ENCODE measurements at regions not wholly inside any gene's neighbourhood (a gene's known extent, or its start where the extent isn't known, plus 50 kb on each side); places are given as distances from the start of the nearest gene placed in this dataset.

DNA sequence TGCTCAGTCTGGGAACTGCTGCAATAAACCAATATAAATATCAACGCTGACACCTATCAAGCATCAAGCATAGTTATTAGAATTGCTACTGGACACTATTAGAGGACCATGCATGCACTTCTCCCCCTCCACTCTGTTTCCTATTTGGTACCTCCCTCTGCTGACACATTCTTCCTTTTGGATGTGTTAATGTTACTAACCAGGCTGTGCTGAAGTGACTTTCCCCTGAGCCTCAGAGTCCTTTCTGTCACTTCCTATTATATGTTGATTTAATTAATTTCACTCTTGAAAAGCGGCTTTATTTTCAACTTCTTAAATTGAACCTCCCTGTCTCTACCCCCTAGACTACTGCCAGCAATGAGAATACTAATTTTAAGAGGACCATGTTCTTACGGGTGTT lies 379.1 kb downstream of the MCTP2 start:
- Histone ChIP-seq H3K79me2 (ENCODE audit: insufficient read depth, low read length) (no peaks in the 10 kb centered on the region), H2AFZ (ENCODE audit: low read length) (no peak overlapping the region), H3K4me3 (ENCODE audit: low read length, poor library complexity, severe bottlenecking) (no peak overlapping the region), H3F3A (ENCODE audit: low read depth) (no peaks in the 10 kb centered on the region), H3K36me3 (ENCODE audit: insufficient read depth, low read length) (no peaks in the 10 kb centered on the region), H4K20me1 (ENCODE audit: insufficient read depth, low read length, poor library complexity, severe bottlenecking) (peaks cover 3% of the 10 kb centered on the region), H3K9ac (ENCODE audit: low read depth, low read length, poor library complexity, severe bottlenecking) (no peak overlapping the region), H3K4me2 (ENCODE audit: low read depth, low read length, poor library complexity, severe bottlenecking) (no peak overlapping the region), H3K27me3 (ENCODE audit: insufficient read depth, low read length, poor library complexity, severe bottlenecking) (peaks cover 17% of the 10 kb centered on the region), H3K9me2 (replicated peaks; ENCODE audit: low read depth, low read length) (no peaks in the 10 kb centered on the region), H3K4me1 (ENCODE audit: insufficient read depth, low read length, poor library complexity, severe bottlenecking) (peaks cover 25% of the 10 kb centered on the region), H3K9me3 (ENCODE audit: insufficient read depth, low read depth, low read length) (no peaks in the 10 kb centered on the region)
- TF ChIP-seq CTCF (conservative IDR thresholded peaks at IDR 0.05; ENCODE audit: low read length) (no peak), EZH2phosphoT487 (IDR thresholded peaks at IDR 0.05; ENCODE audit: borderline replicate concordance) (no peak)

DNA sequence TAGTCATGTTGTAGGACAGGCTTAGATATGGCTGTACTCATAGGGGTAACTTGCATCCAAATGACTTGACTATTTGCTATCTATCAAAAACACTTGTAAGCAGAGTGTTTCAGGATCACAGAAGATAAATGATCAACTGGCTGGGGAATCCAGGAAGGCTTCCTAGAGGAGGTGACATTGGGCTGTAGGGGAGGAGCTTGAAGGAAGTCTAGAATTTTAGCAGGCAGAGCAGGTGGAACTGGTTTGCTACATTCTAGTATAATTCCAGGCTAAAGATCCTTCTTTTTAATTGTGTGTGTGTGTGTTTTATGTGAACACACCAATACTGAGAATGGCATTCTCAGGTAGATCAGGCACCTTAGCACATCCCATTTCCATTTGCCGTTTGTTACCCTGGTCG lies 380.3 kb downstream of the MCTP2 start:
- no peaks in the 10 kb centered on the region for H3K9me2 ChIP-seq (replicated peaks; ENCODE audit: low read depth, low read length)
- no peaks in the 10 kb centered on the region for H3K9me3 ChIP-seq (ENCODE audit: insufficient read depth, low read depth, low read length)
- H3K36me3 ChIP-seq (ENCODE audit: insufficient read depth, low read length), result no peaks in the 10 kb centered on the region
- H3K4me3 ChIP-seq (ENCODE audit: low read length, poor library complexity, severe bottlenecking), result no peak overlapping the region
- H3K27me3 ChIP-seq (ENCODE audit: insufficient read depth, low read length, poor library complexity, severe bottlenecking), result peaks cover 18% of the 10 kb centered on the region
- no peak overlapping the region for H2AFZ ChIP-seq (ENCODE audit: low read length)
- no peak for TF ChIP-seq EZH2phosphoT487 (IDR thresholded peaks at IDR 0.05; ENCODE audit: borderline replicate concordance)
- TF ChIP-seq CTCF (conservative IDR thresholded peaks at IDR 0.05; ENCODE audit: low read length), result no peak
- no peak overlapping the region for H3K4me2 ChIP-seq (ENCODE audit: low read depth, low read length, poor library complexity, severe bottlenecking)
- peaks cover 3% of the 10 kb centered on the region for H4K20me1 ChIP-seq (ENCODE audit: insufficient read depth, low read length, poor library complexity, severe bottlenecking)
- peaks cover 18% of the 10 kb centered on the region for H3K4me1 ChIP-seq (ENCODE audit: insufficient read depth, low read length, poor library complexity, severe bottlenecking)
- H3K79me2 ChIP-seq (ENCODE audit: insufficient read depth, low read length), result no peaks in the 10 kb centered on the region
- H3F3A ChIP-seq (ENCODE audit: low read depth), result no peaks in the 10 kb centered on the region
- H3K9ac ChIP-seq (ENCODE audit: low read depth, low read length, poor library complexity, severe bottlenecking), result no peak overlapping the region

DNA sequence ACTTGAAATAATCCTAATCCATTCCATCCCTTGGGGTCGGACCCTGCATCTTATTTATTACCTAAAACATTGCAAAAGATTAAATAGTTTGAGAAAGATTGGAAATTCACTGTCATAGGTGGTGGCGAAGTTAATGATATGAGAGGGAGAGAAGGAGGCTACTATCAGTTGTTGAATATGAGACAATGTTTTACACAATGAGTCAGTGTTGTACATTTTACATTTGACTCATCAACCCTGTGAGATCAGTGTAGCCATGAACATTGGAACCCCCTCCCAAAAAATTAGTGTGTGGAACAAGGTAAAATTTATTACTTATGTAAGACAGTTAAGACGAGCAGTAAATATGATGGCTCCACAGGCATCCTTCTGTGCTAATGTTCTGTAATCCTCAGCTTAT lies 384.3 kb downstream of the MCTP2 start:
- Histone ChIP-seq H3K4me2 (ENCODE audit: low read depth, low read length, poor library complexity, severe bottlenecking) (no peak overlapping the region), H3K36me3 (ENCODE audit: insufficient read depth, low read length) (no peaks in the 10 kb centered on the region), H2AFZ (ENCODE audit: low read length) (no peak overlapping the region), H3K4me3 (ENCODE audit: low read length, poor library complexity, severe bottlenecking) (no peak overlapping the region), H3K9ac (ENCODE audit: low read depth, low read length, poor library complexity, severe bottlenecking) (no peak overlapping the region), H3F3A (ENCODE audit: low read depth) (no peaks in the 10 kb centered on the region), H4K20me1 (ENCODE audit: insufficient read depth, low read length, poor library complexity, severe bottlenecking) (no peaks in the 10 kb centered on the region), H3K79me2 (ENCODE audit: insufficient read depth, low read length) (no peaks in the 10 kb centered on the region), H3K9me2 (replicated peaks; ENCODE audit: low read depth, low read length) (no peaks in the 10 kb centered on the region), H3K9me3 (ENCODE audit: insufficient read depth, low read depth, low read length) (no peaks in the 10 kb centered on the region), H3K27me3 (ENCODE audit: insufficient read depth, low read length, poor library complexity, severe bottlenecking) (peaks cover 19% of the 10 kb centered on the region), H3K4me1 (ENCODE audit: insufficient read depth, low read length, poor library complexity, severe bottlenecking) (no peaks in the 10 kb centered on the region)
- TF ChIP-seq CTCF (conservative IDR thresholded peaks at IDR 0.05; ENCODE audit: low read length), result no peak
- no peak for TF ChIP-seq EZH2phosphoT487 (IDR thresholded peaks at IDR 0.05; ENCODE audit: borderline replicate concordance)
